GM18508 (cell line): ENCODE measurements at regions not wholly inside any gene's neighbourhood (a gene's known extent, or its start where the extent isn't known, plus 50 kb on each side); places are given as distances from the start of the nearest gene placed in this dataset.

ENCODE experiments used
- ATAC-seq: cut with Tn5 transposase; IDR thresholded peaks from one replicate; pipeline ENCODE4 v1.9.1; 2021; ENCODE audit warnings: moderate number of reproducible peaks; ENCODE audit not compliant: insufficient read depth, unreplicated experiment

- ATAC-seq = no peak
Observed at GRCh38 chr14:53531730-53532129, 378.6 kb upstream of the DDHD1 start.

GRCh38 chr14:53531156-53531555 lies 378.0 kb upstream of the DDHD1 start:
- ATAC-seq = no peak

DNA sequence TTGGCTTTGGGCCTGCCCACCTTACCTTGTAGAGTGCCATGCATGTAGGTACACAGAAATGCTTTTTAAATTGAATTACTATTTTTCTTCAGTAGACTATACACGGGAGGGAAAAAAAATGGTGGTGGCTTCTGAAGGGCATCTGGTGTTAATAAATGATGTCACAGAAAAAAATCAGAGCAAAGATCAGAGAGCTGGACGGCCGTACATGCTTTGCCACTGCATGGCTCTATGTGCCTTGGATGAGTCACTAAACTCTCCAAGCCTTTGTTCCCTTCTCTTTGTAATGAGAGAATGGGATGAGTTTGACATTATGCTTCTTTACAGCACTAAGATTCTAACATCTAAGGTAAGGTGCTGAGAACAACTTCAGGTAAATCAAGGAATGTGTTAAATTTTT lies 376.4 kb upstream of the DDHD1 start:
- no peak for ATAC-seq

GRCh38 chr14:53528185-53528671 lies 375.1 kb upstream of the DDHD1 start:
- ATAC-seq = no peak

GRCh38 chr14:53526200-53526599 lies 373.1 kb upstream of the DDHD1 start:
- ATAC-seq = no peak

- no peak for ATAC-seq
Observed at GRCh38 chr14:53525608-53526007, 372.5 kb upstream of the DDHD1 start.

DNA sequence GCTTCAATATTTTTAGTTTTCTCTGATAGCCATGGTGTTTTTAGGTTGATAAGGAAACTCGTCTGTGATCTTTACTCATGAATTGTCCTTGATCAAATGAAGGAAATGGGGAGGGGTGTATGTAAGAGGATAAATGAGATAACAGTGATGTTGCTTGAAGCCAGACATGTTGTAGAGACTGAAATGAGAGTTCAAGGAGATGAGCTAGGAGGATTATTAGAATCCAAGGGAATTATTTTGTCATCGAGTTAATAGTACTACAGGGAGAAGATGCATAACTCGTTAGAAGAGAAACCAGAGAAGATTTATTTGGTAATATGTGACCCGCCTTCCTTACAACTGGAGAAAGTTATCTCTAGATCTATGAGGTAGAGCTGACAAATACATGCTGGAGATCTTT lies 371.3 kb upstream of the DDHD1 start:
- ATAC-seq = no peak

- ATAC-seq = no peak
Observed at GRCh38 chr14:53523226-53523625, 370.1 kb upstream of the DDHD1 start.

GRCh38 chr14:53520078-53520928 lies 367.2 kb upstream of the DDHD1 start:
- ATAC-seq = no peak

- no peak for ATAC-seq
Observed at GRCh38 chr14:53519137-53519536, 366.0 kb upstream of the DDHD1 start.

DNA sequence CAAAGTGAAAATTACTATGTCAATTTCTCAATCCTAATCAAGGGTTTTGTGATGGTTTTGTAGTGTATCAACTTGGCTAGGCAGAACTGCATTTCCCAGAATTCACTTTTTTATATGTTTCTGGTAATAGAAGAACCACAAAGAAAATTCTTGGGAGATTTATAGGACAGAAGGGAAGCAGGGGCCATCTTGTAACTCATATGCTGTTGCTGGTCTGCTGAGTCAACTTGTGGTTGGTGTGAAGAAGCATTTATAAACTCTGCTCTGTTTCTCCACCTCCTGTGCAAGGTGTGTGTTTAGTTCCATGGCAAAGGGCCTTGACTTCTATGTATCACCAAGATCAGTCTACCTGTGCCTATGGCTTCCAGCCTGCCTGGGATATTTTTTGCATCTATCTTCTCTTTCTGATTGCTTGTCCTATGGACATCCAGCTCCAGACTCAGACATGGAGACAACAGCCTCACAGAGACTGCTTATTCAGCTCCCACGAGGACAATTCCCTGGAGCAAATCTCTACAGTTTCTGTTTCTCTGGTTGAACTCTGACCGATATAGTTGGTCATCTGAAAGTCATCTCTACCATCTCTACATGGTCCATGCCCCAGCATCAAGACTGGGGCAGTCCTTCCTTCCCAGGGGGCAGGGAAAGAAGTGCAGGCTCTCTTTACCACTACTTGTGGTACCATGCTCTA lies 364.3 kb upstream of the DDHD1 start:
- no peak for ATAC-seq

DNA sequence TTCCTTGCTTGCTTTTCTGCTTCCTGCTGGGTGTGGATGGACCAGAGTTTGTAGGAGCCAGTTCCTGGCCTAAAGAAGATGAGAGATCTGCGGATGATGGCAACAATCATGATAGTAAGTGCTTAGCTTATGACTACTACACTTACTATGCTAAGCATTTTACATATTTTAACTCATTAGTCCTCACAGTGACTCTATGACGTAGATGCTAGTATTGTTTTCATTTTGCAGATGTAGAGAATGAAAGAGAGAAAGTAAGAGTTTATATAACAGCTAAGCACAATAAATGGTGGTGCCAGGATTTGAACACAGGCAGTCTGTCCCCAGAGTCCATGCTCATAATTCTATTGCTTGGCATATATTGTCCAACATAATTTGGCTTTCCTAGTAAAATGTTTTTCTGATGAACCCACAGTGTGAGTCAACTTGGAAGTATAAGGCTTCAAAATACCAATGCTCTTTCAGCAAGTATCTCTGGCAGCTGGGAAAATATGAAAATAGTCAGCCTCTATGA lies 363.2 kb upstream of the DDHD1 start:
- ATAC-seq = no peak

DNA sequence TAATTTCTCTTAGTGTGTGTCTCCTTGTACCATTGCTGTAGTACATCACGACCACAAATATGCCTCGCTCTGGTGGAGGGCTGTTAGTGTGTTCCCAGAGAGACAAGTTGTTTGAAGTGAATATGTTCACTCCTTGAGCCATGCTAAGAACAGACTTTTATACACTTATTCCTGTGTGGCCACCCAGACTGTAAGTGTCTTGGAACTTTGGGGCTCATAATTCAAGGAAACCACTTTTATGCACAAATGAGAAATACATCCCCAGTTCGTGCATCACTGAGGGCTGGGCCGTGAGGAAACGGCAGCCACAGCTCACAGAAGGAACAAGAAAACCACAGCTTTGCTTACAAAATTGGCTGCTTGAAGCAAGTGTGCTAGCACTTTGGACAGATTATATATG lies 362.2 kb upstream of the DDHD1 start:
- ATAC-seq = no peak

DNA sequence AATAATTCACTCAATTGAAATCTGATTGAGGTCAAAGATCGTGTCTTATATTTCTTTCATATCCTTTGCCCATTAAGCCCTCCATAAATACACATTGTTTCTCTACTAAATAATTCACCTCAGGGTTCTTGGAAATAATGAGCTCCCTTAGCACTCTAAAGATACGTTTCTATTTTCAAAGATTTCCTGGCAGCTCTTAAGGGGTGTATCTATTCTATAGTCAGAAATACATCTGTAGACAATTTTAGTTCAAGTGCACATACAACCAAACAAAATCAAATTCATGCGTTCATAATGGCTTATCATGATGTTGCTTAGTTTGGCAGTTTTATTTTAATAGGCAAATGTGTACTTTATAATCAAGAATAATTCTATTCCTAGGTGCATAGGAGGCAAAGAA lies 361.1 kb upstream of the DDHD1 start:
- ATAC-seq = no peak

GRCh38 chr14:53510281-53510912 lies 357.3 kb upstream of the DDHD1 start:
- no peak for ATAC-seq

GRCh38 chr14:53509276-53510244 lies 356.4 kb upstream of the DDHD1 start:
- no peak for ATAC-seq

- no peak for ATAC-seq
Observed at GRCh38 chr14:53501361-53502211, 348.5 kb upstream of the DDHD1 start.

DNA sequence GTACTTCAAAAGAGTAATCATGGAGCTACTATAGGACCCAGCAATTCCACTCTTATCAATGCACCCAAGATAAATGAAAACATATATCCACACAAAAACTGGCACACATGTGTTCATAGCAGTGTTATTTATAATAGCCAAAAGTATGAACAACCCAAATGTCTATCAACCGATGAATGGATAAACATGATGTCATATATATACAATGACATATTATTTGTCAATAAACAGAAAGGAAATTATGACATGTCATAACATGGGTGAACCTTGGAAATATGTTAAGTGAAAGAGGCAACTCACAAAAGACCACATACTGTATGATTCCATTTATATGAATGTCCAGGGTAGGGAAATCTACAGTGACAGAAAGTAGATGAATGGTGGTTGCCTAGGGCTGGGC lies 347.1 kb upstream of the DDHD1 start:
- no peak for ATAC-seq

GRCh38 chr14:53496668-53497067 lies 343.5 kb upstream of the DDHD1 start:
- no peak for ATAC-seq
